H1 (cell line): ENCODE measurements at regions not wholly inside any gene's neighbourhood (a gene's known extent, or its start where the extent isn't known, plus 50 kb on each side); places are given as distances from the start of the nearest gene placed in this dataset.

ENCODE experiments used
- CTCF ChIA-PET: fragments of 300-600 bp; sonication (Branson Sonifier 250); formaldehyde crosslinking; loops from one replicate; lab custom pipeline; 2021; ENCODE audit not compliant: partially characterized antibody; lab: Charles Lee
- POLR2A ChIA-PET: fragments of 300-600 bp; sonication (Branson Sonifier 250); formaldehyde crosslinking; loops from one replicate; lab custom pipeline; 2021; ENCODE audit warnings: inconsistent platforms; ENCODE audit not compliant: partially characterized antibody; lab: Charles Lee
- DNase-seq, 2 experiments: peaks; one replicate each; pipeline versions ENCODE4 v3.0.0 to v3.0.0-alpha.2; 2010 to 2022; ENCODE audit warnings: low spot score in 2 of 2, low read depth in 1 of 2, mixed read lengths in 1 of 2
- FAIRE-seq: peaks from 2 replicates; lab custom pipeline; 2011; peaks lifted over from hg19 to GRCh38; lab: Jason Lieb, UNC
- H2AFZ ChIP-seq: 2 replicates; pipeline ENCODE4 v1.8.1; 2012; ENCODE audit warnings: low read length, inconsistent platforms
- H2AK5ac ChIP-seq: 2 replicates; pipeline ENCODE4 v1.6.1; 2013; ENCODE audit warnings: low read depth, low read length
- H2BK120ac ChIP-seq: replicated peaks from 2 replicates; pipeline ENCODE3; 2013; ENCODE audit warnings: low read depth, low read length, inconsistent platforms
- H2BK12ac ChIP-seq: 2 replicates; pipeline ENCODE4 v1.6.1; 2013; ENCODE audit warnings: low read depth, low read length
- H2BK15ac ChIP-seq: 2 replicates; pipeline ENCODE4 v1.6.1; 2013; ENCODE audit warnings: low read length
- H2BK20ac ChIP-seq: 2 replicates; pipeline ENCODE4 v1.6.1; 2013; ENCODE audit warnings: low read length
- H2BK5ac ChIP-seq: 2 replicates; pipeline ENCODE4 v1.6.1; 2013; ENCODE audit warnings: low read depth, low read length
- H3K14ac ChIP-seq: 2 replicates; pipeline ENCODE4 v1.6.1; 2013; ENCODE audit warnings: inconsistent platforms; ENCODE audit not compliant: insufficient read length
- H3K18ac ChIP-seq: 2 replicates; pipeline ENCODE4 v1.6.1; 2013; ENCODE audit warnings: low read length; ENCODE audit errors: extremely low read depth
- H3K23ac ChIP-seq: 2 replicates; pipeline ENCODE4 v1.6.1; 2013; ENCODE audit warnings: inconsistent platforms; ENCODE audit not compliant: insufficient read length
- H3K23me2 ChIP-seq: 2 replicates; pipeline ENCODE4 v1.6.1; 2013; ENCODE audit warnings: low read depth, low read length
- H3K27ac ChIP-seq: 2 replicates; pipeline ENCODE4 v1.6.1; 2011; ENCODE audit warnings: low read depth, low read length, inconsistent platforms
- H3K27me3 ChIP-seq, 4 experiments: replicated peaks in 1 of 4; 1 replicate in 1 of 4; 2 replicates in 3 of 4; pipeline versions ENCODE4 v1.6.1 to v1.8.1; 2011 to 2013; ENCODE audit warnings: low read length in 3 of 4, mild to moderate bottlenecking in 3 of 4, inconsistent platforms in 2 of 4, mixed read lengths in 2 of 4, moderate library complexity in 1 of 4; ENCODE audit not compliant: control insufficient read depth in 3 of 4, insufficient read depth in 3 of 4; ENCODE audit errors: extremely low read depth in 1 of 4
- H3K36me3 ChIP-seq, 4 experiments: 2 replicates each; pipeline versions ENCODE4 v1.6.1 to v1.8.1; 2011 to 2013; ENCODE audit warnings: mild to moderate bottlenecking in 4 of 4, low read length in 3 of 4, moderate library complexity in 2 of 4, control low read depth in 1 of 4, inconsistent platforms in 1 of 4; ENCODE audit not compliant: insufficient read depth in 4 of 4, control insufficient read depth in 2 of 4
- H3K4ac ChIP-seq: replicated peaks from 2 replicates; pipeline ENCODE3; 2013; ENCODE audit warnings: low read length, low read depth, mixed read lengths, inconsistent platforms; ENCODE audit not compliant: insufficient read length
- H3K4me1 ChIP-seq, 4 experiments: replicated peaks in 1 of 4; 1 replicate in 1 of 4; 2 replicates in 3 of 4; pipeline versions ENCODE4 v1.6.1 to v1.8.1; 2011 to 2013; ENCODE audit warnings: low read length in 3 of 4, inconsistent platforms in 2 of 4, mixed read lengths in 1 of 4; ENCODE audit not compliant: insufficient read depth in 4 of 4, control insufficient read depth in 3 of 4
- H3K4me2 ChIP-seq, 2 experiments: 2 replicates each; pipeline versions ENCODE4 v1.6.1 to v1.8.1; 2011 to 2013; ENCODE audit warnings: low read depth in 2 of 2, low read length in 2 of 2, control low read depth in 1 of 2, inconsistent platforms in 1 of 2, mild to moderate bottlenecking in 1 of 2; ENCODE audit not compliant: insufficient read depth in 1 of 2
- H3K4me3 ChIP-seq, 4 experiments: fragments of 200-600, 300-600 bp in 1 of 4; sonication (generic), shearing (Covaris generic), sonication (Bioruptor Twin) in 1 of 4; 2 replicates each; pipeline versions ENCODE4 v1.5.1 to v1.8.1; 2011 to 2016; ENCODE audit warnings: low read length in 4 of 4, low read depth in 3 of 4, control low read depth in 2 of 4, inconsistent platforms in 2 of 4, mild to moderate bottlenecking in 2 of 4, mixed read lengths in 1 of 4, moderate library complexity in 1 of 4; ENCODE audit not compliant: insufficient read depth in 2 of 4; ENCODE audit errors: extremely low read depth in 1 of 4
- H3K56ac ChIP-seq: replicated peaks from 2 replicates; pipeline ENCODE3; 2013; ENCODE audit warnings: low read depth, mild to moderate bottlenecking, mixed read lengths, low read length, inconsistent platforms; ENCODE audit not compliant: insufficient read length
- H3K79me1 ChIP-seq: 2 replicates; pipeline ENCODE4 v1.6.1; 2013; ENCODE audit warnings: low read depth, low read length, control low read depth
- H3K79me2 ChIP-seq, 2 experiments: 2 replicates each; pipeline versions ENCODE4 v1.6.1 to v1.8.1; 2012 to 2013; ENCODE audit warnings: low read length in 2 of 2, mild to moderate bottlenecking in 2 of 2, inconsistent platforms in 1 of 2; ENCODE audit not compliant: insufficient read depth in 2 of 2, control insufficient read depth in 1 of 2
- H3K9ac ChIP-seq, 4 experiments: replicated peaks in 1 of 4; 1 replicate in 1 of 4; 2 replicates in 3 of 4; pipeline versions ENCODE4 v1.6.1 to v1.8.1; 2011 to 2013; ENCODE audit warnings: low read depth in 3 of 4, low read length in 3 of 4, control low read depth in 2 of 4, mild to moderate bottlenecking in 2 of 4, moderate library complexity in 2 of 4, inconsistent platforms in 1 of 4; ENCODE audit errors: extremely low read depth in 1 of 4
- H3K9me3 ChIP-seq, 2 experiments: 2 replicates each; pipeline versions ENCODE4 v1.6.1 to v1.8.1; 2012 to 2013; ENCODE audit warnings: mild to moderate bottlenecking in 2 of 2, moderate library complexity in 2 of 2, control low read depth in 1 of 2, inconsistent platforms in 1 of 2, low read depth in 1 of 2, low read length in 1 of 2, mixed read lengths in 1 of 2; ENCODE audit not compliant: insufficient read depth in 2 of 2
- H4K20me1 ChIP-seq, 2 experiments: replicated peaks in 1 of 2; 2 replicates each; pipeline versions ENCODE3 to v1.8.1; 2011 to 2013; ENCODE audit warnings: inconsistent platforms in 2 of 2, low read length in 2 of 2, mild to moderate bottlenecking in 1 of 2; ENCODE audit not compliant: insufficient read depth in 2 of 2, control insufficient read depth in 1 of 2
- H4K5ac ChIP-seq: 2 replicates; pipeline ENCODE4 v1.6.1; 2013; ENCODE audit warnings: low read length, low read depth, mixed read lengths, inconsistent platforms; ENCODE audit not compliant: insufficient read length
- H4K8ac ChIP-seq: 2 replicates; pipeline ENCODE4 v1.8.0; 2013; ENCODE audit warnings: mild to moderate bottlenecking, moderate library complexity, low read length, inconsistent platforms; ENCODE audit not compliant: insufficient read depth; ENCODE audit errors: extremely low read depth
- H4K91ac ChIP-seq: replicated peaks from 2 replicates; pipeline ENCODE3; 2013; ENCODE audit warnings: low read length, mixed read lengths, inconsistent platforms; ENCODE audit not compliant: insufficient read length
- CTBP2 ChIP-seq: IDR thresholded peaks from 2 replicates; pipeline ENCODE4 v1.7.0; 2011; ENCODE audit warnings: borderline replicate concordance, mild to moderate bottlenecking, moderate library complexity, mixed read lengths, low read length; ENCODE audit not compliant: insufficient read depth, insufficient read length
- KDM1A ChIP-seq: fragments of 200-600, 300-600 bp; sonication (generic); IDR thresholded peaks from 2 replicates; pipeline ENCODE4 v1.7.1; 2016; ENCODE audit warnings: mild to moderate bottlenecking, low read length, borderline replicate concordance
- RFX5 ChIP-seq: IDR thresholded peaks from 2 replicates; pipeline ENCODE4 v1.6.1; 2011; ENCODE audit warnings: low read depth, low read length, improper control_type of control experiment, borderline replicate concordance
- WGBS, 2 experiments: shearing (Covaris generic) in 1 of 2; methylation state at CpG; one replicate each; pipeline versions ENCODE4 v1.1.6 to v1.1.7; 2013 to 2015; ENCODE audit warnings: low lambda C conversion rate in 2 of 2, mixed read lengths in 2 of 2, inconsistent platforms in 1 of 2, low coverage in 1 of 2, missing lambda C conversion rate in 1 of 2; ENCODE audit not compliant: insufficient replicate concordance in 2 of 2, insufficient coverage in 1 of 2, insufficient read length in 1 of 2; ENCODE audit errors: extremely low coverage in 1 of 2, missing lambda C conversion rate in 1 of 2; 5-methylcytosine and 5-hydroxymethylcytosine counted together

DNA sequence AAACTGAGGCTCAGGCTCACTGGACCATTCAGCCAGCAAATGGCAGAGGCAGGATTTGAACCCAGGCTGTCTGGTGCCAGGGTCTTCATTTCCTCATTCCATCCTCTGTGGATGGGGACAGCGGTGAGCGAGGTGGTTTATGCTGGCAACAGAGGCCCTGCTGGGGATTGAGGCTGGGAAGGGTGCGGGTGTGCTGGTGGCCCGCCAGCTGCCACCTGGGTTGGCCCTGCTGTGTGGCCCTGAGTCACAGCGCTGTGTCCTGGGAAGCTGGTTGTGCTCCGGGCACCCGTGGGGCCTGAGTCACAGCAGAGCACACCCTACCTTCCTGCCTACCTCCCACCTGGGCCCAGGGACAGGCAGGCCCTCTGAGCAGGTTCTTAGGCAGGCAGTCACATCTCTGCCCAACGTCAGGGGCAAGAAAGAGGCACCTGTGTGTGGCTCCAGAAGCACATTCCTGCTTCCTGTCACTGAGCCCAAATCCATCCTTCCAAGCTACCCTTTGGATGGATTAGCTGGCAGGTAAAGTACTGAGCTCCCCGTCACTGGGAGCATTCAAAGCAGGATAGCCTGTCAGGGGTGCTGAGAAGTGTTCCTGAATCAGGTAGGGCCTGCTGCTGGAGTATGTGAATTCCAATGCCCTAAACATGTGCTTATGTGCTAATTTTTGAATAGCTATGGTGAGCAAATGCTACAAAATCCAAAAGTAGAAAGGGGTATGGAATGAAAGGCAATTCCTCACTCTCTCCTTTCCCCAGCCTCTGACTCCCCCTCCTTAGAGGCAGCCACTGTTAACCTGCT lies 53.9 kb downstream of the CEBPB start:
- Histone ChIP-seq H4K5ac (no peak overlapping the region), H2AK5ac (no peak overlapping the region), H3K27me3 (no peaks in the 10 kb centered on the region; a peak in 1 of 7 replicates), H3K9me3 (no peaks in the 10 kb centered on the region), H4K8ac (no peak overlapping the region), H4K91ac (peak overlapping the region; percentile 26), H3K9ac (no peak overlapping the region), H3K79me2 (no peaks in the 10 kb centered on the region), H3K36me3 (no peaks in the 10 kb centered on the region), H2BK120ac (no peak overlapping the region), H3K4ac (no peak overlapping the region), H3K56ac (no peak overlapping the region), H3K4me2 (no peak overlapping the region), H4K20me1 (no peaks in the 10 kb centered on the region), H3K27ac (no peak overlapping the region), H2AFZ (no peak overlapping the region), H3K23ac (no peak overlapping the region), H2BK12ac (no peak overlapping the region), H3K4me1 (0 out of 7 replicates have a peak, but pooled peaks cover 0 to 2% (median 0%) of the 10 kb centered on the region in 4 experiments), H2BK5ac (no peak overlapping the region), H3K79me1 (no peaks in the 10 kb centered on the region), H3K4me3 (no peak overlapping the region), H2BK20ac (no peak overlapping the region), H3K14ac (no peak overlapping the region), H2BK15ac (no peak overlapping the region), H3K18ac (no peak overlapping the region), H3K23me2 (no peaks in the 10 kb centered on the region; the same call in 1 of the 2 replicates)
- TF ChIP-seq RFX5 = no peak
- peak; percentile 87; the same call in 1 of the 2 replicates for TF ChIP-seq KDM1A
- no peak for TF ChIP-seq CTBP2
- CTCF ChIA-PET = interaction anchor here (0.8 to 2.0 kb wide), 8 partner anchors 8 to 48 kb away, joined by 3 to 10 read pairs (median 4); no protein-coding TSS in a partner anchor
- no peak for FAIRE-seq
- POLR2A ChIA-PET = interaction anchor here (1.5 kb wide), 1 partner anchor 27 kb away, joined by 3 read pairs; no protein-coding TSS in a partner anchor
- WGBS, 2 experiments = 92% methylated on average over 7 of the region's 9 CpGs; no CpG with 5 or more reads in 1 of the 2 experiments
- DNase-seq = no peak
